HL-60 (cell line): ENCODE measurements at regions not wholly inside any gene's neighbourhood (a gene's known extent, or its start where the extent isn't known, plus 50 kb on each side); places are given as distances from the start of the nearest gene placed in this dataset.

ENCODE experiments used
- DNase-seq, 2 experiments: peaks; one replicate each; pipeline ENCODE4 v3.0.0-alpha.2; 2010 to 2020; ENCODE audit warnings: low read depth in 1 of 2, low spot score in 1 of 2
- H3K27ac ChIP-seq: fragments of 250-450 bp; sonication (Bioruptor Pico); replicated peaks from 2 replicates; pipeline ENCODE4 v1.5.1; 2020; ENCODE audit warnings: mild to moderate bottlenecking, moderate library complexity
- H3K27me3 ChIP-seq: fragments of 250-450 bp; sonication (Bioruptor Pico); 2 replicates; pipeline ENCODE4 v1.5.1; 2021; ENCODE audit warnings: mild to moderate bottlenecking, moderate library complexity; ENCODE audit not compliant: insufficient read depth, poor library complexity, severe bottlenecking
- H3K4me3 ChIP-seq: replicated peaks from 2 replicates; pipeline ENCODE4 v1.5.1; 2011; ENCODE audit warnings: mild to moderate bottlenecking, control low read depth, low read length; ENCODE audit not compliant: insufficient read depth
- GABPA ChIP-seq: IDR thresholded peaks from 2 replicates; pipeline ENCODE4 v1.6.1; 2012; ENCODE audit warnings: low read depth
- POLR2AphosphoS5 ChIP-seq: IDR thresholded peaks from 2 replicates; pipeline ENCODE4 v1.6.1; 2012; ENCODE audit warnings: low read depth
- SPI1 ChIP-seq: IDR thresholded peaks from 2 replicates; pipeline ENCODE4 v1.6.1; 2012; ENCODE audit warnings: low read depth, mild to moderate bottlenecking, borderline replicate concordance
- TF ChIP-seq, protein P1 (sequence below): IDR thresholded peaks from one replicate; pipeline ENCODE4 v1.5.1; 2011; ENCODE audit warnings: low read length, control low read depth, inconsistent platforms; ENCODE audit not compliant: insufficient read depth
- TF ChIP-seq, protein P2 (sequence below): IDR thresholded peaks from 2 replicates; pipeline ENCODE4 v1.6.1; 2012; ENCODE audit warnings: low read depth; ENCODE audit not compliant: insufficient replicate concordance

DNA sequence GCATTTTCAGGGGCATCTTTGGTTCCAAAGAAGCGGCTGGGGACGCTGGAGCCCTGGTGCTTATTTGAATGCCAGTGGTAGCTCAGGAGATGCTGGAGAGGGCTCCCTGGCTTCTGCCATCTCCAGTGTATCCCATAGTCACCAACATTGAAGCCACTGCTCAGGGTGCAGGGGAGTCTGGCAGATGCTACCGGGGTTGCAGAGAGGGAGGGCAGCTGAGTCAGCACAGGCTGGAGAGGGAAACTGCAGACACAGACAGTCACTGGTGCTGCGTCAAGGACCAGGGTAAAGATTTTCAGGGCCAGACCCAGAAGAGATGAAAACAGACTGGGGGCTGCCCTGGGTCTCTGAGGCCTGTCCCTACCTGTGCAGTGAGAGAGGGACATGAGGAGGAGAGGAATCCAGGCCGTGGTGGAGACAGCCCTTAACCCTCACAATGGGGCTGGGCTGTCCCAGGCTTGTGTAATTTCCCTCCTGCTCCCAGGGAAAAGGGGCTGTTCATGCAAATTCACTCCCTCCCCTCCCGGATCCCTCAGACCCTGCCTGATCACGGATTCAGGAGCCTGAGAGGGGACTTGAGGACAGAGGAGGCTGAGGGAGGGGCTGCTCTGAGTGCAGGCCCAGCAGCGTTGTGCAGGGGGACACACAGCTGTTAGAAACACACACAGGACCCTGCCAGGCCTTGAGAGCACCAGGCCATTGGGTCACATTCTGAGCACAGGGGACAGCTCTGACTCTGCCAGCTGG, 126.9 kb upstream of the GRK3 start:
- no peak for DNase-seq
- no peaks in the 10 kb centered on the region for H3K27me3 ChIP-seq
- no peak overlapping the region for H3K4me3 ChIP-seq
- no peak for TF ChIP-seq GABPA
- no peak for TF ChIP-seq SPI1
- TF ChIP-seq, protein P1, sequence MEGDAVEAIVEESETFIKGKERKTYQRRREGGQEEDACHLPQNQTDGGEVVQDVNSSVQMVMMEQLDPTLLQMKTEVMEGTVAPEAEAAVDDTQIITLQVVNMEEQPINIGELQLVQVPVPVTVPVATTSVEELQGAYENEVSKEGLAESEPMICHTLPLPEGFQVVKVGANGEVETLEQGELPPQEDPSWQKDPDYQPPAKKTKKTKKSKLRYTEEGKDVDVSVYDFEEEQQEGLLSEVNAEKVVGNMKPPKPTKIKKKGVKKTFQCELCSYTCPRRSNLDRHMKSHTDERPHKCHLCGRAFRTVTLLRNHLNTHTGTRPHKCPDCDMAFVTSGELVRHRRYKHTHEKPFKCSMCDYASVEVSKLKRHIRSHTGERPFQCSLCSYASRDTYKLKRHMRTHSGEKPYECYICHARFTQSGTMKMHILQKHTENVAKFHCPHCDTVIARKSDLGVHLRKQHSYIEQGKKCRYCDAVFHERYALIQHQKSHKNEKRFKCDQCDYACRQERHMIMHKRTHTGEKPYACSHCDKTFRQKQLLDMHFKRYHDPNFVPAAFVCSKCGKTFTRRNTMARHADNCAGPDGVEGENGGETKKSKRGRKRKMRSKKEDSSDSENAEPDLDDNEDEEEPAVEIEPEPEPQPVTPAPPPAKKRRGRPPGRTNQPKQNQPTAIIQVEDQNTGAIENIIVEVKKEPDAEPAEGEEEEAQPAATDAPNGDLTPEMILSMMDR: no peak
- TF ChIP-seq, protein P2, sequence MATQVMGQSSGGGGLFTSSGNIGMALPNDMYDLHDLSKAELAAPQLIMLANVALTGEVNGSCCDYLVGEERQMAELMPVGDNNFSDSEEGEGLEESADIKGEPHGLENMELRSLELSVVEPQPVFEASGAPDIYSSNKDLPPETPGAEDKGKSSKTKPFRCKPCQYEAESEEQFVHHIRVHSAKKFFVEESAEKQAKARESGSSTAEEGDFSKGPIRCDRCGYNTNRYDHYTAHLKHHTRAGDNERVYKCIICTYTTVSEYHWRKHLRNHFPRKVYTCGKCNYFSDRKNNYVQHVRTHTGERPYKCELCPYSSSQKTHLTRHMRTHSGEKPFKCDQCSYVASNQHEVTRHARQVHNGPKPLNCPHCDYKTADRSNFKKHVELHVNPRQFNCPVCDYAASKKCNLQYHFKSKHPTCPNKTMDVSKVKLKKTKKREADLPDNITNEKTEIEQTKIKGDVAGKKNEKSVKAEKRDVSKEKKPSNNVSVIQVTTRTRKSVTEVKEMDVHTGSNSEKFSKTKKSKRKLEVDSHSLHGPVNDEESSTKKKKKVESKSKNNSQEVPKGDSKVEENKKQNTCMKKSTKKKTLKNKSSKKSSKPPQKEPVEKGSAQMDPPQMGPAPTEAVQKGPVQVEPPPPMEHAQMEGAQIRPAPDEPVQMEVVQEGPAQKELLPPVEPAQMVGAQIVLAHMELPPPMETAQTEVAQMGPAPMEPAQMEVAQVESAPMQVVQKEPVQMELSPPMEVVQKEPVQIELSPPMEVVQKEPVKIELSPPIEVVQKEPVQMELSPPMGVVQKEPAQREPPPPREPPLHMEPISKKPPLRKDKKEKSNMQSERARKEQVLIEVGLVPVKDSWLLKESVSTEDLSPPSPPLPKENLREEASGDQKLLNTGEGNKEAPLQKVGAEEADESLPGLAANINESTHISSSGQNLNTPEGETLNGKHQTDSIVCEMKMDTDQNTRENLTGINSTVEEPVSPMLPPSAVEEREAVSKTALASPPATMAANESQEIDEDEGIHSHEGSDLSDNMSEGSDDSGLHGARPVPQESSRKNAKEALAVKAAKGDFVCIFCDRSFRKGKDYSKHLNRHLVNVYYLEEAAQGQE: no peak
- no peak for TF ChIP-seq POLR2AphosphoS5
- H3K27ac ChIP-seq: no peak overlapping the region

- TF ChIP-seq, protein P1: no peak
- TF ChIP-seq, protein P2: no peak
- TF ChIP-seq SPI1 (no peak), POLR2AphosphoS5 (no peak), GABPA (no peak)
- H3K4me3 ChIP-seq: peak overlapping the region; percentile 77
- no peaks in the 10 kb centered on the region for H3K27me3 ChIP-seq
- peak overlapping the region; percentile 67 for H3K27ac ChIP-seq
- no peak for DNase-seq
These were observed 117.3 kb upstream of the GRK3 start for GRCh38 chr22:25447067-25447685.

GRCh38 chr22:25447686-25448434, 116.6 kb upstream of the GRK3 start:
- Histone ChIP-seq H3K4me3 (peak overlapping the region; percentile 77), H3K27ac (peak overlapping the region; percentile 67), H3K27me3 (no peaks in the 10 kb centered on the region)
- DNase-seq: peak; percentile 92 to 96
- TF ChIP-seq SPI1: no peak
- TF ChIP-seq, protein P1: peak; percentile 99
- TF ChIP-seq, protein P2: peak; percentile 15
- peak; percentile 88 for TF ChIP-seq POLR2AphosphoS5
- TF ChIP-seq GABPA: no peak
